D721Med (cell line): ENCODE measurements at regions not wholly inside any gene's neighbourhood (a gene's known extent, or its start where the extent isn't known, plus 50 kb on each side); places are given as distances from the start of the nearest gene placed in this dataset.

Source experiments
- DNase-seq: peaks from one replicate; pipeline ENCODE4 v3.0.0; 2011; ENCODE audit warnings: low spot score; ENCODE audit not compliant: insufficient read length
- FAIRE-seq: peaks from 2 replicates; lab custom pipeline; 2011; peaks lifted over from hg19 to GRCh38; lab: Jason Lieb, UNC
- CTCF ChIP-seq: IDR thresholded peaks from 2 replicates; pipeline ENCODE4 v1.5.1; 2012; ENCODE audit warnings: mild to moderate bottlenecking, control low read depth; ENCODE audit not compliant: insufficient read depth; ENCODE audit errors: missing control alignments

DNA sequence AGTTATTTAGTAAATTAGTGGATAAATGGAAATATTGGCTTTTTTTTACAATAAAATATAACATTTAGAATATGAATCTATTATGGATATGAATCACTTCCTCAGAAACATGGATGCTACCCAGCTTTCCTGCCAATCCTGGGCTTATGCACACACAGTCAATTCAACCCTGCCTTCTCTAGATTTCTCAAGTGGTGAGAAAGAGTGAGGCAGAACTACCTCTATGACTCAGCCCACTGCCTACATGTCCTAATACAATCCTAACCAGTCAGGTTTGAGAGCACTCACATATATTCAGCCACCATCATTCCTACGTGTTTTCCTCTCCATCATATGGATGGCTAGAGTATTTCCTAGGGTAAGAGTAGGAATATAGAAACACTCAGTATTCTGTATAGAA, 91.1 kb upstream of the ANKRD50 start:
- FAIRE-seq (no peak), DNase-seq (no peak)
- no peak for TF ChIP-seq CTCF

- TF ChIP-seq CTCF, result no peak
- DNase-seq (no peak), FAIRE-seq (no peak)
Observed at GRCh38 chr4:124803026-124803425, 90.5 kb upstream of the ANKRD50 start.

- DNase-seq, result no peak
- FAIRE-seq, result peak; percentile 29
- no peak for TF ChIP-seq CTCF
Observed at GRCh38 chr4:124797223-124797622, 84.7 kb upstream of the ANKRD50 start.

- DNase-seq (no peak), FAIRE-seq (no peak)
- no peak for TF ChIP-seq CTCF
Observed at GRCh38 chr4:124790471-124790870, 77.9 kb upstream of the ANKRD50 start.

DNA sequence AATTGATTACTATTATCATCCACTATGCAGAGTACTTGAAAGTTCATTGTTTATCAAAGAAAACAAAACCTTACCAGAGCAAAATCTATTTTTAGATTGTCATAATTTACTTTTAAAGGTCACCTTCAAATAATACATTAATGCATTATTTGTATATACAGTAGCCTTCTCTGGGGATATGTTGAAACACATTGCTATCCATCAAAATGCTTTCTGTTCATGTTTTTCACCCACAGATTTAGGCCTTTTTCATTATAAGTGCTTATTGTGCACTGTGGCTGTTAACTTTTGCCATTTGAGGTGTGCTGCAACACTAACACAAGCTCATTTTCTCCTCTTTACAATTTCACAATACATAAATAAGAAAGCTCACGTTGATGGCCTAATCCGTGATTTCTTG, 74.1 kb upstream of the ANKRD50 start:
- no peak for TF ChIP-seq CTCF
- FAIRE-seq (peak; percentile 25), DNase-seq (no peak)

DNA sequence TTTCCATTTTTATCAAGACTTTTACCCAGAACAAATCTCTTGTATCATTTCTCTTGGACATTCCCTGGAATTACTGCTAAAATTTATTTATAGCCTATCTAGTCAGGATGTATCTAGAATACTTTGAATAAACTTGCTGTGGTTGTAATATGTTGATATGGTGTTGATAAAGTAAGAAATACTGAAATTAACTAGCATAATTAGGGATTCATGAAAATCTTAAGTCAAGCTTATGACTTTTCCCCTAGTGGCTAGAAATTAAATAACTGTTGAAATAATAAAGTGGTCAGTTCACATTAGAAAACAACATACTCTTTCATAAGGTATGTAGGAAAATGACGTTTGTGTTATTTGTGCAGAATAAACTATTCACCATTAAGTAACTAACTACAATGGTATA, 73.1 kb upstream of the ANKRD50 start:
- FAIRE-seq (no peak), DNase-seq (no peak)
- no peak for TF ChIP-seq CTCF

- TF ChIP-seq CTCF, result no peak
- DNase-seq, result no peak
- FAIRE-seq, result no peak
Observed at GRCh38 chr4:124783847-124784246, 71.3 kb upstream of the ANKRD50 start.
